ENCODE measurements at regions not wholly inside any gene's neighbourhood (a gene's known extent, or its start where the extent isn't known, plus 50 kb on each side); places are given as distances from the start of the nearest gene placed in this dataset.
"Not testable (repeated sequence)": the region's sequence is repeated elsewhere in the genome, so short reads cannot be mapped to it uniquely, and the experiment has no call there.

DNA sequence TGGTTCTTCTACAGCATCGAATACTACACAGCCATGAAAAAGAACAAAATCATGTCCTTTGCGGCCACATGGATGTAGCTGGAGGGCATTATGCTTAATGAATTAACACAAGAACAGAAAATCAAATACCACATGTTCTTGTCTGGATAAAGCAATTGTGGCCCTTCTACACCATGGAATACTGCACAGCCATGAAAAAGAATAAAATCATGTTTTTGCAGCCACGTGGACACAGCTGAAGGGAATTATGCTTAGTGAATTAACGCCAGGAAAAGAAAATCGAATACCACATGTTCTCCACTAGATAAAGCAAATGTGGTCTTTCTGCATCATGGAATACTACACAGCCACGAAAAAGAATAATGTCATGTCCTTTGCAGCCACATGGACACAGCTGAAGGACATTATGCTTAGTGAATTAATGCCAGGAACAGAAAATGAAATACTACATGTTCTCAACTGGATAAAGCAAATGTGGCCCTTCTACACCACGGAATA is 361.8 kb upstream of the PLGLB2 start:
- DNase-seq (ENCODE audit: low read depth); H3K4me3 ChIP-seq (ENCODE audit: low read depth, low read length): not testable (repeated sequence)

GRCh38 chr2:87395784-87396183 is 352.1 kb upstream of the PLGLB2 start:
- not testable (repeated sequence) for DNase-seq (ENCODE audit: low read depth); H3K4me3 ChIP-seq (ENCODE audit: low read depth, low read length)

DNA sequence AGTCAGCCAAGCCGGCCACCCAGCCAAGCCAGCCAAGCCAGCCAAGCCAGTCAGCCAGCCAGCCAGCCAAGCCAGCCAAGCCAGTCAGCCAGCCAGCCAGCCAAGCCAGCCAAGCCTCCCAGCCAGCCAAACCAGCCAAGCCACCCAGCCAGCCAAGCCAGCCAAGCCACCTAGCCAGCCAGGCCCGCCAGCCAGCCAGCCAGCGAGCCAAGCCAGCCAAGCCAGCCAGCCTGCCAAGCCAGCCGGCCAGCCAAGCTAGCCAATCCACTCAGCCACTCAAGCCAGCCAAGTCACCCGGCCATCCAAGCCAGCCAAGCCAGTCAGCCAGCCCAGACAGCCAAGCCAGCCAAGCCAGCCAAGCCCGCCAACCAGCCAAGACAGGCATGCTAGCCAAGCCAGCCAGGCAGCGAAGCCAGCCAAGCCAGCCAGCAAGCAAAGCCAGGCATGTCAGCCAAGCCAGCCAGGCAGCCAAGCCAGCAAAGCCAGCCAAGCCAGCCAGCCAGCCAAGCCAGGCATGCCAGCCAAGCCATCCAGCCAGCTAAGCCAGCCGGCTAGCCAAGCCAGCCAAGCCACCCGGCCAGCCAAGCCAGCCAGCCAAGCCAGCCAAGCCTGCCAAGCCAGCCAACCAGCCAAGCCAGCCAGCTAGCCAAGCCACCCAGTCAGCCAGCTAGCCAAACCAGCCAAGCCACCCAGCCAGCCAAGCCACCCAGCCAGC is 351.2 kb upstream of the PLGLB2 start:
- not testable (repeated sequence) for DNase-seq (ENCODE audit: low read depth); H3K4me3 ChIP-seq (ENCODE audit: low read depth, low read length)

DNA sequence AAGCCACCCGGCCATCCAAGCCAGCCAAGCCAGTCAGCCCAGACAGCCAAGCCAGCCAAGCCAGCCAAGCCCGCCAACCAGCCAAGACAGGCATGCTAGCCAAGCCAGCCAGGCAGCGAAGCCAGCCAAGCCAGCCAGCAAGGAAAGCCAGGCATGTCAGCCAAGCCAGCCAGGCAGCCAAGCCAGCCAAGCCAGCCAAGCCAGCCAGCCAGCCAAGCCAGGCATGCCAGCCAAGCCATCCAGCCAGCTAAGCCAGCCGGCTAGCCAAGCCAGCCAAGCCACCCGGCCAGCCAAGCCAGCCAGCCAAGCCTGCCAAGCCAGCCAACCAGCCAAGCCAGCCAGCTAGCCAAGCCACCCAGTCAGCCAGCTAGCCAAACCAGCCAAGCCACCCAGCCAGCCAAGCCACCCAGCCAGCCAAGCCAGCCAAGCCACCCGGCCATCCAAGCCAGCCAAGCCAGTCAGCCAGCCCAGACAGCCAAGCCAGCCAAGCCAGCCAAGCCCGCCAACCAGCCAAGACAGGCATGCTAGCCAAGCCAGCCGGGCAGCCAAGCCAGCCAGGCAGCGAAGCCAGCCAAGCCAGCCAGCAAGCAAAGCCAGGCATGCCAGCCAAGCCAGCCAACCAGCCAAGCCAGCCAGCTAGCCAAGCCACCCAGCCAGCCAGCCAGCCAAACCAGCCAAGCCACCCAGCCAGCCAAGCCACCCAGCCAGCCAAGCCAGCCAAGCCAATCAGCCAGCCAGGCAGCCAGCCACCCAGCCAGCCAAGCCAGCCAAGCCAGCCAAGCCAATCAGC is 350.4 kb upstream of the PLGLB2 start:
- not testable (repeated sequence) for H3K4me3 ChIP-seq (ENCODE audit: low read depth, low read length); DNase-seq (ENCODE audit: low read depth)

- not testable (repeated sequence) for H3K4me3 ChIP-seq (ENCODE audit: low read depth, low read length); DNase-seq (ENCODE audit: low read depth)
These were observed 349.2 kb upstream of the PLGLB2 start for GRCh38 chr2:87398567-87399305.

- TF ChIP-seq CTCF (IDR thresholded peaks at IDR 0.05; ENCODE audit: low read depth, low read length): no peak
- TF ChIP-seq, protein P1, sequence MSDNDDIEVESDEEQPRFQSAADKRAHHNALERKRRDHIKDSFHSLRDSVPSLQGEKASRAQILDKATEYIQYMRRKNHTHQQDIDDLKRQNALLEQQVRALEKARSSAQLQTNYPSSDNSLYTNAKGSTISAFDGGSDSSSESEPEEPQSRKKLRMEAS (IDR thresholded peaks at IDR 0.05; ENCODE audit: low read depth, low read length): no peak
- TF ChIP-seq MYC (IDR thresholded peaks at IDR 0.05; ENCODE audit: low read depth, low read length): no peak
- TF ChIP-seq POLR2A (IDR thresholded peaks at IDR 0.05; ENCODE audit: extremely low read depth, insufficient read length): no peak
- no peak overlapping the region for H3K4me3 ChIP-seq (ENCODE audit: low read depth, low read length)
- DNase-seq (ENCODE audit: low read depth): no peak
These were observed 346.1 kb upstream of the PLGLB2 start for GRCh38 chr2:87401726-87402345.

DNA sequence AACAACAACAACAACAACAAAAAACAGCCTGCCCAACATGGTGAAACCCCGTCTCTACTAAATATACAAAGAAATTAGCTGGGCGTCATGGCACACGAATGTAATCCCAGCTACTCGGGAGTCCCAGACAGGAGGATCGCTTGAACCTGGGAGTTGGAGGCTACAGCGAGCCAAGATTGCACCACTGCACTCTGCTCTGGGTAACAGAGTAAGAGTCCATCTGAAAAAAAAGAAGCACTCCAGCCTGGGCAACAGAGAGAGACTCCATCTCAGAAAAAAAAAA is 344.1 kb upstream of the PLGLB2 start:
- H3K4me3 ChIP-seq (ENCODE audit: low read depth, low read length): no peak overlapping the region
- no peak for TF ChIP-seq CTCF (IDR thresholded peaks at IDR 0.05; ENCODE audit: low read depth, low read length)
- TF ChIP-seq, protein P1 (IDR thresholded peaks at IDR 0.05; ENCODE audit: low read depth, low read length): no peak
- TF ChIP-seq MYC (IDR thresholded peaks at IDR 0.05; ENCODE audit: low read depth, low read length): no peak
- no peak for TF ChIP-seq POLR2A (IDR thresholded peaks at IDR 0.05; ENCODE audit: extremely low read depth, insufficient read length)
- DNase-seq (ENCODE audit: low read depth): no peak

DNA sequence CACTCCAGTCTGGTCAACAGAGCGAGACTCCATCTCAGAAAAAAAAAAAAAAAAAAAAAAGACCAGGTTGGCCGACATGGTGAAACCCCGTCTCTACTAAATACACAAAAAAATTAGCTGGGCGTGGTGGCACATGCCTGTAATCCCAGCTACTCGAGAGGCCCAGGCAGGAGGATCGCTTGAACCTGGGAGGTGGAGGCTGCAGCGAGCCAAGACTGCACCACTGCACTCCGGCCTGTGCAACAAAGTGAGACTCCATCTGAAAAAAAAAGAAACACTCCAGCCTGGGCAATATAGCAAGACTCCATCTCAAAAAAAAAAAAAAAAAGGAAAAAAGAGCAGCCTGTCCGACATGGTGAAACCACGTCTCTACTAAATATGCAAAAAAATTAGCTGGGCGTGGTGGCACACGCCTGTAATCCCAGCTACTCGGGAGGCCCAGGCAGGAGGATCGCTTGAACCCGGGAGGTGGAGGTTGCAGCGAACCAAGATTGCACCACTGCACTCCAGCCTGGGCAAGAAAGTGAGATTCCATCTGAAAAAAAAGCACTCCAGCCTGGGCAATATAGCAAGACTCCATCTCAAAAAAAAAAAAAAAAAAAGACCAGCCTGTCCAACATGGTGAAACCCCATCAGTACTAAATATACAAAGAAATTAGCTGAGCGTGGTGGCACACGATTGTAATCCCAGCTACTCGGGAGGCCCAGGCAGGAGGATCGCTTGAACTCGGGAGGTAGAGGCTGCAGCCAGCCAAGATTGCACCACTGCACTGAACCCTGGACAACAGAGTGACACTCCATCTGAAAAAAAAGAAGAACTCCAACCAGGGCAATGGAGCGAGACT is 343.3 kb upstream of the PLGLB2 start:
- not testable (repeated sequence) for H3K4me3 ChIP-seq (ENCODE audit: low read depth, low read length); DNase-seq (ENCODE audit: low read depth)

- not testable (repeated sequence) for DNase-seq (ENCODE audit: low read depth)
These were observed 342.2 kb upstream of the PLGLB2 start for GRCh38 chr2:87405531-87406216.

GRCh38 chr2:87406406-87407175 is 341.3 kb upstream of the PLGLB2 start:
- DNase-seq (ENCODE audit: low read depth): not testable (repeated sequence)

More at GRCh38 chr2:87405531-87406216, 342.2 kb upstream of the PLGLB2 start:
- not testable (repeated sequence) for H3K4me3 ChIP-seq (ENCODE audit: low read depth, low read length)

DNA sequence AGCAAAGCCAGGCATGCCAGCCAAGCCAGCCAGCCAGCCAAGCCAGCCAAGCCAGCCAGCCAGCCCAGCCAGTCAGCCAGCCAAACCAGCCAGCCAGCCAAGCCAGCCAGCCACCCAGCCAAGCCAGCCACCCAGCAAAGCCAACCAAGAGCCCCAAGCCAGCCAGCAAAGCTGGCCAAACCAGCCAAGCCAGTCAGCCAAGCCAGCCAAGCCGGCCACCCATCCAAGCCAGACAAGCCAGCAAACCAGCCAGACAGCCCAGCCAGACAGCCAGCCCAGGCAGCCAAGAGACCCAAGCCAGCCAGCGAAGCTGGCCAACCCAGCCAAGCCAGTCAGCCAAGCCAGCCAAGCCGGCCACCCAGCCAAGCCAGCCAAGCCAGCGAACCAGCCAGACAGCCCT is 338.3 kb upstream of the PLGLB2 start:
- not testable (repeated sequence) for H3K4me3 ChIP-seq (ENCODE audit: low read depth, low read length); DNase-seq (ENCODE audit: low read depth)

More at GRCh38 chr2:87406406-87407175, 341.3 kb upstream of the PLGLB2 start:
- H3K4me3 ChIP-seq (ENCODE audit: low read depth, low read length): not testable (repeated sequence)

GRCh38 chr2:87410371-87410770 is 337.5 kb upstream of the PLGLB2 start:
- DNase-seq (ENCODE audit: low read depth); H3K4me3 ChIP-seq (ENCODE audit: low read depth, low read length): not testable (repeated sequence)
